Gastrocnemius medialis (tissue), 4 donors: ENCODE measurements at regions not wholly inside any gene's neighbourhood (a gene's known extent, or its start where the extent isn't known, plus 50 kb on each side); places are given as distances from the start of the nearest gene placed in this dataset.

Source experiments
- CTCF ChIP-seq, 5 experiments: fragments of 450-650 bp in 3 of 5; fragments of 200-600 bp in 2 of 5; sonication (generic) in 2 of 5; IDR thresholded peaks in 4 of 5; conservative IDR thresholded peaks in 1 of 5; 1 replicate in 4 of 5; 2 replicates in 1 of 5; pipeline ENCODE4 v1.5.1; 2016 to 2019; ENCODE audit warnings: antibody characterized with exemption in 5 of 5, mild to moderate bottlenecking in 3 of 5, moderate library complexity in 3 of 5
- POLR2A ChIP-seq, 2 donors: fragments of 450-650 bp; IDR thresholded peaks; one replicate each; pipeline ENCODE4 v1.6.1; 2017; ENCODE audit warnings: antibody characterized with exemption in 2 of 2, mild to moderate bottlenecking in 2 of 2, moderate library complexity in 2 of 2

GRCh38 chr9:28976250-28976649, 1403.0 kb upstream of the C9orf72 start:
- no peak for TF ChIP-seq CTCF (IDR thresholded peaks at IDR 0.05 in 4 of 5, conservative IDR thresholded peaks at IDR 0.05 in 1 of 5)
- no peak for TF ChIP-seq POLR2A (IDR thresholded peaks at IDR 0.05)
